GM23248 (cell line): ENCODE measurements at regions not wholly inside any gene's neighbourhood (a gene's known extent, or its start where the extent isn't known, plus 50 kb on each side); places are given as distances from the start of the nearest gene placed in this dataset.
"Not testable (repeated sequence)": the region's sequence is repeated elsewhere in the genome, so short reads cannot be mapped to it uniquely, and the experiment has no call there.

Source experiments
- DNase-seq: peaks from one replicate; pipeline ENCODE4 v3.0.0-alpha.2; 2015
- H2AFZ ChIP-seq: fragments of 200-600 bp; sonication (generic); 2 replicates; pipeline ENCODE4 v1.6.1; 2016; ENCODE audit warnings: antibody characterized with exemption
- H3F3A ChIP-seq: fragments of 200-600 bp; sonication (generic); 2 replicates; pipeline ENCODE4 v1.6.1; 2016; ENCODE audit warnings: mild to moderate bottlenecking, antibody characterized with exemption, mixed run types; ENCODE audit not compliant: insufficient read depth
- H3K27ac ChIP-seq: fragments of 200-600 bp; sonication (generic); 2 replicates; pipeline ENCODE4 v1.5.1; 2016; ENCODE audit warnings: mild to moderate bottlenecking
- H3K27me3 ChIP-seq: fragments of 200-600 bp; sonication (generic); replicated peaks from 2 replicates; pipeline ENCODE4 v1.6.1; 2016; ENCODE audit warnings: mild to moderate bottlenecking; ENCODE audit not compliant: insufficient read depth
- H3K36me3 ChIP-seq: fragments of 200-600 bp; sonication (generic); 2 replicates; pipeline ENCODE4 v1.6.1; 2016; ENCODE audit warnings: low read depth, mild to moderate bottlenecking
- H3K4me1 ChIP-seq: fragments of 200-600 bp; sonication (generic); 2 replicates; pipeline ENCODE4 v1.6.1; 2016; ENCODE audit warnings: mild to moderate bottlenecking; ENCODE audit not compliant: insufficient read depth
- H3K4me2 ChIP-seq: fragments of 200-600 bp; sonication (generic); one replicate; pipeline ENCODE4 v1.6.1; 2016; ENCODE audit warnings: mild to moderate bottlenecking; ENCODE audit not compliant: unreplicated experiment
- H3K4me3 ChIP-seq: fragments of 200-600 bp; sonication (generic); 2 replicates; pipeline ENCODE4 v1.5.1; 2016; ENCODE audit warnings: mild to moderate bottlenecking
- H3K79me2 ChIP-seq: fragments of 200-600 bp; sonication (generic); 2 replicates; pipeline ENCODE4 v1.6.1; 2016; ENCODE audit warnings: mild to moderate bottlenecking; ENCODE audit not compliant: insufficient read depth
- H3K9ac ChIP-seq: fragments of 200-600 bp; sonication (generic); 2 replicates; pipeline ENCODE4 v1.6.1; 2016; ENCODE audit warnings: mild to moderate bottlenecking
- H3K9me2 ChIP-seq: fragments of 200-600 bp; sonication (generic); 2 replicates; pipeline ENCODE4 v1.6.1; 2016; ENCODE audit warnings: mixed run types, mild to moderate bottlenecking, moderate library complexity; ENCODE audit not compliant: insufficient read depth
- H3K9me3 ChIP-seq: fragments of 200-600 bp; sonication (generic); one replicate; pipeline ENCODE4 v1.6.1; 2017; ENCODE audit warnings: low read depth
- H4K20me1 ChIP-seq: fragments of 200-600 bp; sonication (generic); 2 replicates; pipeline ENCODE4 v1.6.0; 2016; ENCODE audit not compliant: insufficient read depth
- EZH2 ChIP-seq: fragments of 200-600 bp; sonication (generic); IDR thresholded peaks from 2 replicates; pipeline ENCODE4 v1.6.1; 2018; ENCODE audit warnings: antibody characterized with exemption, mild to moderate bottlenecking; ENCODE audit not compliant: insufficient read depth, poor library complexity, severe bottlenecking
- EZH2phosphoT487 ChIP-seq: fragments of 200-600 bp; sonication (generic); IDR thresholded peaks from 2 replicates; pipeline ENCODE4 v1.6.1; 2018; ENCODE audit warnings: antibody characterized with exemption, moderate library complexity, mild to moderate bottlenecking, low read depth; ENCODE audit not compliant: insufficient read depth
- WGBS, 2 experiments: methylation state at CpG; one replicate each; pipeline ENCODE4 v1.1.6; 2015 to 2017; ENCODE audit warnings: low lambda C conversion rate in 2 of 2, low coverage in 1 of 2; ENCODE audit errors: missing lambda C conversion rate in 2 of 2; 5-methylcytosine and 5-hydroxymethylcytosine counted together
- in situ Hi-C: fragments of 300-500 bp; cut with MboI; formaldehyde crosslinking; loops from 2 replicates; pipeline ENCODE4 v1.15.0; 2020

DNA sequence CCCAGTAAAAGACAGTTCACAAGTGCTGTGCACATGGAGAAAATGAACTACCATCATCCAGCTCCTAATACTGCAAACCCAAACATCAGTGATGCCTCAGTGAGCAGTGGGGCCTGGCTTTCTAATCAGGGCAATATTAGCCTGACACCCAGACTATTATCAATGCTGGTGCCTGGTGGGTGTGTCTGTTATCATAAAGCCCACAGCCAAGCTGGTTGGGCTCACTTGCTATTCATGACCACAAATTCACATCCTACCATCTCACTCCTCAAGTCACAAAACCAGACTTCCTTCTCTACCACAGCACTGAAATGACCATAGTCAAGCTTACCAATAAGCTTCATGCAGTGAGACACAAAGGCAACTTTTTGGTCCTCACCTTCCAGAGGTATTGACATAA is 180.8 kb upstream of the PLN start:
- Histone ChIP-seq H3K9ac (no peak overlapping the region), H3K27ac (no peak overlapping the region), H3K27me3 (no peaks in the 10 kb centered on the region), H3K4me3 (no peak overlapping the region), H3K9me3 (no peaks in the 10 kb centered on the region), H3K9me2 (no peaks in the 10 kb centered on the region), H3F3A (no peaks in the 10 kb centered on the region), H3K36me3 (no peaks in the 10 kb centered on the region), H2AFZ (no peak overlapping the region), H3K4me2 (no peak overlapping the region), H3K79me2 (no peaks in the 10 kb centered on the region), H4K20me1 (no peaks in the 10 kb centered on the region), H3K4me1 (no peaks in the 10 kb centered on the region)
- no peak for TF ChIP-seq EZH2
- TF ChIP-seq EZH2phosphoT487 = no peak
- DNase-seq = no peak
- in situ Hi-C loops = no loop called here

DNA sequence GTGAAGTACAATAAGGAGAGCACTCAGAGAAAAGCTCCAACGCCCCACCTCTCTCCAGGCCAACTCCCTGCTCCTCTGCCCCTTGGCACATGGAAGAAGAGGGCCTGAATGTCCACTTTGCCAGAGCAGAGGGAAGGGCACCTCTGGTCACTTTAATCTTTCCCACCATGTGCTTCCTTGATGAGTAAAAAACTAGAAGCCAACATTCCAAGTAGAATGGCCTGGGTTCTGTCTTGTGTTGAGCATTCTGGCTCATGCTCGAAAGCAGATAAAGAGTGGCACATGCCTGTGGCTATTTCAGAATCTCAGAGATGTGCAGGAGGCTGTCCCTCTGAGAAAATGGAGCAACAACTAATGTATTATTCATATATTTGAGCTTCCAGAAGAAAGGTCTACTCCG is 177.4 kb upstream of the PLN start:
- WGBS, 2 experiments = 39 to 43% methylated on average over 3 of the region's 3 CpGs

DNA sequence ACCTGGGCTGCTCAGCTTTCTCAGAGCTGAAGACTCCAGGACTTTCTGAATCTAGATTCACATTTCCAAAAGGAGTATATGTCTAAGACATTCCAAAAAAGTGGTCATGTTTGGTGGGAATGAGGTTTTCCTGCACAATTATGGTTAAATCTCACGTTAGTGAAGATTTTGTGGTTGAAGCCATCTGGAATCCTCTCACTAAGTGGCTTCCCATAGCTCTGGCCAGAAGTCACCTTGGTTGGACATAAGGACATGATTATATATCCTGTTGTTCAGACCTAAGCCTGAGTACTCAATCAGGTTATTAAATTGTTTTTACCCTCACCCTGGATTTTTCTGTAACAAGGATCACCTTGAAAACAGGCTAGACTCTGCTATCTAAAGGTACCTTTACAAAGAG is 176.1 kb upstream of the PLN start:
- WGBS, 2 experiments = 41 to 43% methylated on average over 1 of the region's 1 CpG
- Histone ChIP-seq H3K27ac (no peak overlapping the region), H3K27me3 (no peaks in the 10 kb centered on the region), H3K4me2 (no peak overlapping the region), H3K36me3 (no peaks in the 10 kb centered on the region), H3K9ac (no peak overlapping the region), H3K4me1 (no peaks in the 10 kb centered on the region), H3F3A (no peaks in the 10 kb centered on the region), H2AFZ (no peak overlapping the region), H3K9me3 (no peaks in the 10 kb centered on the region), H3K79me2 (no peaks in the 10 kb centered on the region), H3K4me3 (no peak overlapping the region), H3K9me2 (no peaks in the 10 kb centered on the region), H4K20me1 (no peaks in the 10 kb centered on the region)
- in situ Hi-C loops = no loop called here
- no peak for TF ChIP-seq EZH2phosphoT487
- TF ChIP-seq EZH2 = no peak
- no peak for DNase-seq

More for the DNA sequence above, 177.4 kb upstream of the PLN start:
- Histone ChIP-seq H3K4me3 (no peak overlapping the region), H3K4me1 (no peaks in the 10 kb centered on the region), H3K9me3 (no peaks in the 10 kb centered on the region), H3F3A (no peaks in the 10 kb centered on the region), H3K27ac (no peak overlapping the region), H4K20me1 (no peaks in the 10 kb centered on the region), H2AFZ (no peak overlapping the region), H3K4me2 (no peak overlapping the region), H3K9me2 (no peaks in the 10 kb centered on the region), H3K79me2 (no peaks in the 10 kb centered on the region), H3K36me3 (no peaks in the 10 kb centered on the region), H3K27me3 (no peaks in the 10 kb centered on the region), H3K9ac (no peak overlapping the region)
- DNase-seq = no peak
- in situ Hi-C loops = no loop called here
- no peak for TF ChIP-seq EZH2phosphoT487
- no peak for TF ChIP-seq EZH2

DNA sequence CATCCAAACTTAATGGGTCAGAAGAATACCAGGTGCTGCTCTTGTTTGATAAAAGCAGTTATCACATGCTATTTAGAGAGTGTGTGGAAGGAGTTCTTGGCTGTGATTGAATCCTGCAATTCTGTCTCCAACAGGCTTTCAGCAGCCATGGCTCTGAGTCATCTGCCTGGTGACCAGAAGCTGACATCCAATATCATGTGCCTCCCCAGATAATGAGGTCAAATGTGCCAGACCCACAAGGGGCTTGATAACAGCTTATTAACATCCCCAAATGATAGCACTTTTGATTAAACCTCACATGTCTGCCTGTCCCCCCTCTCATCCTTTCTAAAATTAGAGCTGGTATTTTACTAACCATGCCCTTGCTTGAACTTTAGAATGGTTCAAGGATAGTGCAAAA is 175.7 kb upstream of the PLN start:
- Histone ChIP-seq H3K4me2 (no peak overlapping the region), H3K9ac (no peak overlapping the region), H3K27me3 (no peaks in the 10 kb centered on the region), H2AFZ (no peak overlapping the region), H3K27ac (no peak overlapping the region), H3F3A (no peaks in the 10 kb centered on the region), H3K4me3 (no peak overlapping the region), H3K79me2 (no peaks in the 10 kb centered on the region), H3K9me2 (no peaks in the 10 kb centered on the region), H4K20me1 (no peaks in the 10 kb centered on the region), H3K36me3 (no peaks in the 10 kb centered on the region), H3K4me1 (no peaks in the 10 kb centered on the region), H3K9me3 (no peaks in the 10 kb centered on the region)
- DNase-seq = peak; percentile 40
- in situ Hi-C loops = no loop called here
- TF ChIP-seq EZH2 (no peak), EZH2phosphoT487 (no peak)

DNA sequence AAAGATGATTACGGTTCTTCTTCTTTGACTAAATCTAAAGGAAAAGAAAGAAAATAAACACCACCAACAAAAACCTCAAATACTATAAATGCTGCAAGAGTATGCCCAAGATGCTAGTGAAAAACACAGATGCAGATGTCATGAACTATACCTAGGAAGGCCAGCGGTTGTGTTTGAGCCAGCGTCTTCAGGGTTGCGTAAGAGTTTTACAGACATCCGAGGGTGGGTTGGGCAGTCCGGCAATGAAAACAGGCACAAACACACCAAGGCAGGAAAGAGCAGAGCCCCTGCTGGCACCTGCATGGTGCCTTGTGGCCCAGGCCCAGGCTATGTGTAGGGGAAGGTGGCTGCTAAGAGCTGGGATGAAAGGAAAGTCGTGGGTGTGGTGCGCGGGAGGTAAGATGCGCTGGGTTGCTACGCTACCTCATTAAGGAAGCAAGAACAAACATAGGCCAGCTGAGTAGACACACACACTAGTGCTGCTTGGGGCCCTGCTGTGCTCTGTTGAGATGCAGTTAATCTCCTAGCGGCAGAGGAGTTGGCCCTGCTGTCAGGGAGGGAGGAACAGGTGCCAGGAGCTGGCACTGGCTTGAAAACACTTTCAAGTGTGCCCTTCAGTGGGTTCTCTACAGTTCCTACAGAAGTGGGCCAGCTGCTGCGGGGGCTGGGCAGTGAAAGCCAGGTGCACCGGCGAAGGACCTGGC is 170.2 kb upstream of the PLN start:
- Histone ChIP-seq H3K9me3 (no peaks in the 10 kb centered on the region), H3K27me3 (no peaks in the 10 kb centered on the region), H2AFZ (no peak overlapping the region), H3K9me2 (no peaks in the 10 kb centered on the region), H3K4me1 (no peaks in the 10 kb centered on the region), H3K9ac (no peak overlapping the region), H4K20me1 (no peaks in the 10 kb centered on the region), H3K4me3 (no peak overlapping the region), H3K4me2 (no peak overlapping the region), H3K27ac (no peak overlapping the region), H3F3A (no peaks in the 10 kb centered on the region), H3K79me2 (no peaks in the 10 kb centered on the region), H3K36me3 (no peaks in the 10 kb centered on the region)
- TF ChIP-seq EZH2phosphoT487 = no peak
- no peak for TF ChIP-seq EZH2
- DNase-seq = no peak
- in situ Hi-C loops = no loop called here
- WGBS, 2 experiments = 77% methylated on average over 15 of the region's 15 CpGs

DNA sequence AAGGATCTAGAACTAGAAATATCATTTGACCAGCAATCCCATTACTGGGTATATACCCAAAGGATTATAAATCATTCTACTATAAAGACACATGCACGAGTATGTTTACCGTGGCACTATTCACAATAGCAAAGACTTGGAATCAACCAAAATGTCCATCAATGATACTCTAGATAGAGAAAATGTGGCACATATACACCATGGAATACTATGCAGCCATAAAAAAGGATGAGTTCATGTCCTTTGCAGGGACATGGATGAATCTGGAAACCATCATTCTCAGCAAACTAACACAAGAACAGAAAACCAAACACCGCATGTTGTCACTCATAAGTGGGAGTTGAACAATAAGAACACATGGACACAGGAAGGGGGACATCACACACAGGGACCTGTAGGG is 167.5 kb upstream of the PLN start:
- H3K79me2 ChIP-seq, H3F3A ChIP-seq, H2AFZ ChIP-seq, H4K20me1 ChIP-seq, H3K4me1 ChIP-seq, H3K9ac ChIP-seq, H3K9me3 ChIP-seq, H3K4me2 ChIP-seq, H3K27me3 ChIP-seq, H3K9me2 ChIP-seq, DNase-seq, H3K36me3 ChIP-seq, in situ Hi-C loops, H3K27ac ChIP-seq, H3K4me3 ChIP-seq: not testable (repeated sequence)
- 84 to 95% methylated on average over 3 of the region's 3 CpGs for WGBS, 2 experiments
